Activated CD8-positive, alpha-beta T cell treated with anti-CD3 and anti-CD28 coated beads for 36 hours (primary cell): ENCODE measurements at regions not wholly inside any gene's neighbourhood (a gene's known extent, or its start where the extent isn't known, plus 50 kb on each side); places are given as distances from the start of the nearest gene placed in this dataset.

ENCODE experiments used
- ATAC-seq: fragments of 200-7000 bp; cut with Tn5 transposase; one replicate; pipeline ENCODE4 v1.10.0; 2021; ENCODE audit warnings: mild to moderate bottlenecking, moderate library complexity
- CTCF ChIA-PET: fragments of 350-600 bp; sonication (Branson Sonifier 250); formaldehyde crosslinking; loops from one replicate; lab custom pipeline; 2021; ENCODE audit warnings: antibody characterized with exemption; lab: Charles Lee
- POLR2A ChIA-PET: fragments of 350-600 bp; sonication (Branson Sonifier 250); formaldehyde crosslinking; loops from one replicate; lab custom pipeline; 2021; ENCODE audit warnings: antibody characterized with exemption; lab: Charles Lee
- DNase-seq: peaks from one replicate; pipeline ENCODE4 v3.0.0-alpha.2; 2020
- H3K27ac Mint-ChIP-seq: one replicate; pipeline ENCODE4 v1.8.0; 2021; ENCODE audit warnings: mild to moderate bottlenecking, mixed read lengths
- H3K27me3 Mint-ChIP-seq: one replicate; pipeline ENCODE4 v1.8.0; 2021; ENCODE audit warnings: mixed read lengths
- H3K36me3 Mint-ChIP-seq: one replicate; pipeline ENCODE4 v1.8.0; 2021; ENCODE audit warnings: low read depth, mixed read lengths
- H3K4me1 Mint-ChIP-seq: one replicate; pipeline ENCODE4 v1.8.0; 2021; ENCODE audit warnings: low read depth, mixed read lengths
- H3K4me3 Mint-ChIP-seq: one replicate; pipeline ENCODE4 v1.8.0; 2021; ENCODE audit warnings: mild to moderate bottlenecking, moderate library complexity, mixed read lengths
- H3K9me3 Mint-ChIP-seq: one replicate; pipeline ENCODE4 v1.8.0; 2021; ENCODE audit warnings: mixed read lengths
- intact Hi-C: fragments of 100-400 bp; cut with micrococcal nuclease; formaldehyde crosslinking; loops from one replicate; pipeline ENCODE4 v1.10.0; 2022
- TF ChIP-seq, protein P1 (sequence below): fragments of 200-600 bp; IDR thresholded peaks from one replicate; pipeline ENCODE4 v1.8.0; 2022; ENCODE audit warnings: antibody characterized with exemption, mild to moderate bottlenecking

DNA sequence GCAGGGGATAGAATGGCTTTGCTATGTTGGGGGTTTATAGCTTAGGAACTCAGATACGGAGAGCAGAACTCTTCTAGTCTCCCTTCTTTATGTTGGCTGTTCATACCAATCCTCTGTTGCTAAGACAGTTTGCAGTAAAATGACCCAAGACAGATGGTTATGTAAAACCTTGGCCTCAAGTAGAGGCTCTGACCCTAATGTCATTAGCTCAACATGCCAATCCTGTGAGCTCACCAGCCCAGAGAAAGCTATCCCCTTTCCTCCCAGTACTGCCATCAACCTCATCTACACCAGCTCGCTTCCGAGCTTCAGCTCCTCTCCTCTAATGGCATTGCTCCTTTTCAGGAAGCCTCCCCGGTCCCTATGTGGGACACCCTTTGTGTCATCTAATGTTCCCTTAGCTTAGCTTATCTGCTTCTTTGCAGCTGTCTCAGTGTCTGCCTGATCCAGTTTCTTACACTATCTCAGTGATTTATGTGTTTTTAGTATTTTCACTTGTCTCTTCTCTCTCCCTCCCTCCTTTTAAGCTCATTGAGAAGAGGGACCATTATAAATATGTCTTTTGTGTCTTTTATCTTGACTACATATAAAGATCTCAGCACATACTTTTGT lies 281.3 kb upstream of the CLINT1 start:
- intact Hi-C loops: no loop called here
- Mint-ChIP-seq H3K27ac (no peak overlapping the region), H3K9me3 (no peaks in the 10 kb centered on the region), H3K27me3 (peaks cover 1% of the 10 kb centered on the region), H3K4me3 (no peak overlapping the region), H3K4me1 (no peaks in the 10 kb centered on the region), H3K36me3 (no peaks in the 10 kb centered on the region)
- ATAC-seq (no peak), DNase-seq (no peak)
- ChIA-PET CTCF (interaction anchor here (1.0 kb wide), 1 partner anchor 65 kb away, joined by 3 read pairs; no protein-coding TSS in a partner anchor), POLR2A (no interaction called here)
- TF ChIP-seq, protein P1, sequence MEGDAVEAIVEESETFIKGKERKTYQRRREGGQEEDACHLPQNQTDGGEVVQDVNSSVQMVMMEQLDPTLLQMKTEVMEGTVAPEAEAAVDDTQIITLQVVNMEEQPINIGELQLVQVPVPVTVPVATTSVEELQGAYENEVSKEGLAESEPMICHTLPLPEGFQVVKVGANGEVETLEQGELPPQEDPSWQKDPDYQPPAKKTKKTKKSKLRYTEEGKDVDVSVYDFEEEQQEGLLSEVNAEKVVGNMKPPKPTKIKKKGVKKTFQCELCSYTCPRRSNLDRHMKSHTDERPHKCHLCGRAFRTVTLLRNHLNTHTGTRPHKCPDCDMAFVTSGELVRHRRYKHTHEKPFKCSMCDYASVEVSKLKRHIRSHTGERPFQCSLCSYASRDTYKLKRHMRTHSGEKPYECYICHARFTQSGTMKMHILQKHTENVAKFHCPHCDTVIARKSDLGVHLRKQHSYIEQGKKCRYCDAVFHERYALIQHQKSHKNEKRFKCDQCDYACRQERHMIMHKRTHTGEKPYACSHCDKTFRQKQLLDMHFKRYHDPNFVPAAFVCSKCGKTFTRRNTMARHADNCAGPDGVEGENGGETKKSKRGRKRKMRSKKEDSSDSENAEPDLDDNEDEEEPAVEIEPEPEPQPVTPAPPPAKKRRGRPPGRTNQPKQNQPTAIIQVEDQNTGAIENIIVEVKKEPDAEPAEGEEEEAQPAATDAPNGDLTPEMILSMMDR: no peak

DNA sequence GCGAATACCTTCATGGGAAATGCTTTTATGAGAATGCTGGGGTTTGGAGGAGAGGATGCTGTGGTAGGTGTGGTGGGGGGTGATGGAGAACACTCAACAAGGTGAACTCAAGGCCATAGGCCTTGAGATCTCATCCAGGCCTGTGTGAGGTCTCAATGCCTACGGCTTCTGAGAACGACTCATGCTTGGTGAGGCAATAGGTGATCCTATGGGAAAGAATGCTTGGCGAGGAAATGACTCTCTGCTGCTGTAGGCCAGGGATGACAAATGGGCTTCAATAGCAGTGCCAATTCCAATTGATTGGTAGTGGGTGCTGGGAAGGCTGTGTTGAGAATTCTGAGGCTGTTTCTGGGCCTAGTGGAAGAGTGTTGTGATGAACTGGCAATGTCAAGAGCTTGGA lies 280.2 kb upstream of the CLINT1 start:
- TF ChIP-seq, protein P1: no peak
- no peaks in the 10 kb centered on the region for H3K4me1 Mint-ChIP-seq
- ChIA-PET CTCF (interaction anchor here (1.0 kb wide), 1 partner anchor 64 kb away, joined by 3 read pairs; no protein-coding TSS in a partner anchor), POLR2A (no interaction called here)
- H3K4me3 Mint-ChIP-seq: no peak overlapping the region
- ATAC-seq (no peak), DNase-seq (no peak)
- H3K27ac Mint-ChIP-seq: no peak overlapping the region
- peaks cover 1% of the 10 kb centered on the region for H3K27me3 Mint-ChIP-seq
- no peaks in the 10 kb centered on the region for H3K9me3 Mint-ChIP-seq
- no peaks in the 10 kb centered on the region for H3K36me3 Mint-ChIP-seq
- intact Hi-C loops: no loop called here

DNA sequence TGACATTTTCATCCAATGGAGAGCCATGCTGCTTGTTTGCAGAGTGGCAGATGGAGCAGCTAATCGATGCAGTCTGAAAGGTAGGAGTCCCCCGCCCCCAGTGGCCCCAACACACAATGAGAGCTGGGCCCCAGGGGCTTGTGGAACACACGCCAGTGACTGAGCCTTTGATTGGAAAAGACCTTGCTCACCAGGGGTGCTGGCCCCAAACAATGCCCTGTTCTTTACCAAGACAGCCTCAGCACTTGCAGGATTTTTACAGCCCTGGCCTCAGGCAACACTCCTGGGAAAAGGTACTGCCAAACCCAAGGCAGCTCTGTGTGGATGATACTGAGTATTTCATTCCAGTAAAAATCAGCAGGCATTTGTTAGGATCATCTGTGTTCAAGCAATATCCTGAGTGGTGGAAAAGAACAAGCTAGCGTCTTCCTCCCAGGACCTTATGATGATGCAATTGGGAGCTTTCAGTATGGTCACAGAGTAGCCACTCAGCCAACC lies 276.8 kb upstream of the CLINT1 start:
- no peak for ATAC-seq
- CTCF ChIA-PET: interaction anchor here (1.1 to 1.6 kb wide), 2 partner anchors 39 to 60 kb away, joined by 4 to 6 read pairs; no protein-coding TSS in a partner anchor
- H3K27me3 Mint-ChIP-seq: peaks cover 1% of the 10 kb centered on the region

DNA sequence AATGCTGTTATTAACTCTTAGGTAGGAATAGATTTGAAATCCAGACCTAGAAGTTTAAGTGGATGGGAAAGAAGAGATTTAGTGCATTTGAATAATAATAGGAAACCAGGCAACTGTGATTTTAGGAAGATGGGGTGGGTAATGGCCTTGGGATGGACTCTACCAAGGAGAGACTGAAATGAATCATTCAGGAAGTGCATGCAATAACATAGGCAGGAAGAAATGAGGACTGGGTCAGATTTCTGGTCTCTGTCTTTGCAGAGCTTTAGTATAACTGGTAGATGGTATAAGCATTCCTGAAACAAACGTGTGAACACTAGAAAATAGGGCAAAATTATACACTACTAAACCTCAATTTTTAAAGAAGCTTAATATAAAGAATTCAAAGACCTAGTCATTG lies 274.4 kb upstream of the CLINT1 start:
- H3K36me3 Mint-ChIP-seq: no peaks in the 10 kb centered on the region
- H3K27me3 Mint-ChIP-seq: no peaks in the 10 kb centered on the region
- ChIA-PET CTCF (interaction anchor here (1.0 to 1.6 kb wide), 2 partner anchors 42 to 58 kb away, joined by 3 to 5 read pairs; no protein-coding TSS in a partner anchor), POLR2A (no interaction called here)
- no peak overlapping the region for H3K4me3 Mint-ChIP-seq
- H3K27ac Mint-ChIP-seq: no peak overlapping the region
- DNase-seq (no peak), ATAC-seq (no peak)
- H3K4me1 Mint-ChIP-seq: no peaks in the 10 kb centered on the region
- no peaks in the 10 kb centered on the region for H3K9me3 Mint-ChIP-seq
- intact Hi-C loops: no loop called here
- TF ChIP-seq, protein P1: no peak

More for the DNA sequence above, 276.8 kb upstream of the CLINT1 start:
- no peak for DNase-seq
- H3K4me3 Mint-ChIP-seq: no peak overlapping the region
- no peak overlapping the region for H3K27ac Mint-ChIP-seq
- no peaks in the 10 kb centered on the region for H3K4me1 Mint-ChIP-seq
- H3K36me3 Mint-ChIP-seq: no peaks in the 10 kb centered on the region
- no peaks in the 10 kb centered on the region for H3K9me3 Mint-ChIP-seq
- TF ChIP-seq, protein P1: no peak
- POLR2A ChIA-PET: no interaction called here
- intact Hi-C loops: no loop called here

DNA sequence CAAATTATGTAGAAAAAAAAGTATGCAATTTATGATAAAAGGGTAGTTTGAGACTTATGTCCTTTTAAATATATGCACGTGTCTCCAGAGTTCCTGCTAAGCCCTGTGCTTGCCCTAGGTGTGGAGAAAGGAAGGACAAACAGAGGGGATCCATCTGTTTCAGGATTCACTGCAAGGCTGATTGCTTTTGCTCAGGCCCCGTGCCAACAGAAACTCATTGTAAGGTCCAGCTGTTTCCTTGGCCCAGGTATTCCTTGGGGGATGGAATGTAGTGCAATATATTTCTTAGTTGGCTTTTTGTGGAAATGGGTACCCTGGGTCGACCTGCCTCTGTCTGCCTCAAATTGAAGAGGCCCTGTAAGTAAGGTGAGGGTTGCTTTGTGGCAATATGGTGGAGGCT lies 268.6 kb upstream of the CLINT1 start:
- no peaks in the 10 kb centered on the region for H3K9me3 Mint-ChIP-seq
- TF ChIP-seq, protein P1: no peak
- DNase-seq (no peak), ATAC-seq (no peak)
- H3K4me1 Mint-ChIP-seq: no peaks in the 10 kb centered on the region
- CTCF ChIA-PET: no interaction called here
- POLR2A ChIA-PET: no interaction called here
- no peak overlapping the region for H3K27ac Mint-ChIP-seq
- intact Hi-C loops: no loop called here
- H3K27me3 Mint-ChIP-seq: peaks cover 3% of the 10 kb centered on the region
- H3K36me3 Mint-ChIP-seq: no peaks in the 10 kb centered on the region
- H3K4me3 Mint-ChIP-seq: no peak overlapping the region
